Caco-2 (cell line): ENCODE measurements at regions not wholly inside any gene's neighbourhood (a gene's known extent, or its start where the extent isn't known, plus 50 kb on each side); places are given as distances from the start of the nearest gene placed in this dataset.

Source experiments
- BruUV-seq: library from RNA; stranded (reverse); fragments of 400-500 nt; replicated peaks from 2 replicates; lab custom pipeline; 2021; lab: Mats Ljungman, UMichigan
- CTCF ChIA-PET: fragments of 300-600 bp; sonication (Branson Sonifier 250); formaldehyde crosslinking; loops from one replicate; lab custom pipeline; 2022; ENCODE audit warnings: antibody characterized with exemption; lab: Charles Lee
- POLR2A ChIA-PET: fragments of 300-600 bp; sonication (Branson Sonifier 250); formaldehyde crosslinking; loops from one replicate; lab custom pipeline; 2022; ENCODE audit warnings: antibody characterized with exemption; lab: Charles Lee
- DNase-seq, 2 experiments: peaks; one replicate each; pipeline versions ENCODE4 v3.0.0 to v3.0.0-alpha.2; 2020 to 2022
- H3K27me3 ChIP-seq: replicated peaks from 2 replicates; pipeline ENCODE4 v1.6.0; 2011; ENCODE audit warnings: low read length; ENCODE audit not compliant: control insufficient read depth, insufficient read depth
- H3K36me3 ChIP-seq: 2 replicates; pipeline ENCODE4 v1.5.1; 2011; ENCODE audit warnings: low read length; ENCODE audit not compliant: control insufficient read depth, insufficient read depth
- H3K4me1 ChIP-seq: fragments of 250-450 bp; sonication (Bioruptor Pico); 2 replicates; pipeline ENCODE4 v1.5.1; 2020; ENCODE audit warnings: mild to moderate bottlenecking
- H3K4me3 ChIP-seq: 2 replicates; pipeline ENCODE4 v1.5.1; 2011; ENCODE audit warnings: low read depth, mild to moderate bottlenecking, control low read depth, low read length
- H3K9me3 ChIP-seq: fragments of 250-450 bp; sonication (Bioruptor Pico); 2 replicates; pipeline ENCODE4 v1.5.1; 2020; ENCODE audit warnings: mild to moderate bottlenecking, moderate library complexity
- H3K27ac Mint-ChIP-seq: one replicate; pipeline ENCODE4 v1.8.0; 2022; ENCODE audit warnings: mixed read lengths; ENCODE audit not compliant: unreplicated experiment
- H3K27me3 Mint-ChIP-seq: one replicate; pipeline ENCODE4 v1.8.0; 2022; ENCODE audit warnings: mixed read lengths; ENCODE audit not compliant: insufficient read depth, unreplicated experiment
- H3K36me3 Mint-ChIP-seq: one replicate; pipeline ENCODE4 v1.8.0; 2022; ENCODE audit warnings: mild to moderate bottlenecking, mixed read lengths; ENCODE audit not compliant: insufficient read depth, unreplicated experiment
- H3K4me1 Mint-ChIP-seq: one replicate; pipeline ENCODE4 v1.8.0; 2022; ENCODE audit warnings: low read depth, mixed read lengths; ENCODE audit not compliant: unreplicated experiment
- H3K4me3 Mint-ChIP-seq: one replicate; pipeline ENCODE4 v1.8.0; 2022; ENCODE audit warnings: mild to moderate bottlenecking, moderate library complexity, mixed read lengths; ENCODE audit not compliant: unreplicated experiment
- H3K9me3 Mint-ChIP-seq: one replicate; pipeline ENCODE4 v1.8.0; 2022; ENCODE audit warnings: mixed read lengths; ENCODE audit not compliant: unreplicated experiment
- intact Hi-C: fragments of 100-400 bp; cut with micrococcal nuclease; formaldehyde crosslinking; loops from one replicate; pipeline ENCODE4 v1.10.0; 2022; ENCODE audit not compliant: unreplicated experiment
- TF ChIP-seq, protein P1 (sequence below), 2 experiments: fragments of 200-600 bp in 1 of 2; IDR thresholded peaks; 1 replicate in 1 of 2; 2 replicates in 1 of 2; pipeline versions ENCODE4 v1.5.1 to v1.8.0; 2011 to 2022; ENCODE audit warnings: antibody characterized with exemption in 1 of 2, control low read depth in 1 of 2, inconsistent platforms in 1 of 2, low read depth in 1 of 2, low read length in 1 of 2, mild to moderate bottlenecking in 1 of 2, moderate library complexity in 1 of 2; ENCODE audit not compliant: insufficient read depth in 1 of 2, severe bottlenecking in 1 of 2, unreplicated experiment in 1 of 2

DNA sequence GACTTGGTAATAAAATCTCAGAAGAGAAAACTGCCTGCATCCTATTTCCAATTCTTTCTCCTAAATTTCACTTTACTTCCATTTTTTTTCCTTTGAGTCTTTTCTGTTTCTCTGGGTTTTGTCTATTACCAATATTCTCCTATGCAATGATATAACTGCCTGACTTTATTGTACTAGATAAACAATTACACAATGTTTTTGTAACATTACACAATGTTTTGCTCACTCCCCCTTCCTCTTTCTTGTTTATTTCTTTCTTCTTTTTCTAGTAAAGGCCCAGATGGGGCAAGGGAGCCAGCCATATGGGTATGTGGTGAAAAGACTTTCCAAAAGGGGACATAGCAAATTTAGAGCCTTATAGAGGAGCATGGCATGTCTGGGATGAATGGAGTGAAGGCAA lies 278.7 kb upstream of the PHYHIPL start:
- H3K9me3 ChIP-seq = 0 out of 2 replicates have a peak, but pooled peaks cover 6% of the 10 kb centered on the region
- ChIA-PET CTCF (no interaction called here), POLR2A (no interaction called here)
- H3K4me3 ChIP-seq = no peak overlapping the region
- no TSS peak for BruUV-seq
- no peaks in the 10 kb centered on the region for H3K36me3 ChIP-seq
- TF ChIP-seq, protein P1, sequence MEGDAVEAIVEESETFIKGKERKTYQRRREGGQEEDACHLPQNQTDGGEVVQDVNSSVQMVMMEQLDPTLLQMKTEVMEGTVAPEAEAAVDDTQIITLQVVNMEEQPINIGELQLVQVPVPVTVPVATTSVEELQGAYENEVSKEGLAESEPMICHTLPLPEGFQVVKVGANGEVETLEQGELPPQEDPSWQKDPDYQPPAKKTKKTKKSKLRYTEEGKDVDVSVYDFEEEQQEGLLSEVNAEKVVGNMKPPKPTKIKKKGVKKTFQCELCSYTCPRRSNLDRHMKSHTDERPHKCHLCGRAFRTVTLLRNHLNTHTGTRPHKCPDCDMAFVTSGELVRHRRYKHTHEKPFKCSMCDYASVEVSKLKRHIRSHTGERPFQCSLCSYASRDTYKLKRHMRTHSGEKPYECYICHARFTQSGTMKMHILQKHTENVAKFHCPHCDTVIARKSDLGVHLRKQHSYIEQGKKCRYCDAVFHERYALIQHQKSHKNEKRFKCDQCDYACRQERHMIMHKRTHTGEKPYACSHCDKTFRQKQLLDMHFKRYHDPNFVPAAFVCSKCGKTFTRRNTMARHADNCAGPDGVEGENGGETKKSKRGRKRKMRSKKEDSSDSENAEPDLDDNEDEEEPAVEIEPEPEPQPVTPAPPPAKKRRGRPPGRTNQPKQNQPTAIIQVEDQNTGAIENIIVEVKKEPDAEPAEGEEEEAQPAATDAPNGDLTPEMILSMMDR (IDR thresholded peaks at IDR 0.05; ENCODE audit: insufficient read depth in 1 of 2, low read depth in 1 of 2, low read length in 1 of 2, severe bottlenecking in 1 of 2, unreplicated experiment in 1 of 2) = no peak
- DNase-seq = no peak
- Mint-ChIP-seq H3K36me3 (peaks cover 6% of the 10 kb centered on the region), H3K4me3 (no peak overlapping the region), H3K27ac (no peak overlapping the region), H3K9me3 (peaks cover 2% of the 10 kb centered on the region), H3K27me3 (no peaks in the 10 kb centered on the region), H3K4me1 (peaks cover 13% of the 10 kb centered on the region)
- H3K27me3 ChIP-seq = no peaks in the 10 kb centered on the region
- intact Hi-C loops = no loop called here
- peaks cover 27% of the 10 kb centered on the region for H3K4me1 ChIP-seq

DNA sequence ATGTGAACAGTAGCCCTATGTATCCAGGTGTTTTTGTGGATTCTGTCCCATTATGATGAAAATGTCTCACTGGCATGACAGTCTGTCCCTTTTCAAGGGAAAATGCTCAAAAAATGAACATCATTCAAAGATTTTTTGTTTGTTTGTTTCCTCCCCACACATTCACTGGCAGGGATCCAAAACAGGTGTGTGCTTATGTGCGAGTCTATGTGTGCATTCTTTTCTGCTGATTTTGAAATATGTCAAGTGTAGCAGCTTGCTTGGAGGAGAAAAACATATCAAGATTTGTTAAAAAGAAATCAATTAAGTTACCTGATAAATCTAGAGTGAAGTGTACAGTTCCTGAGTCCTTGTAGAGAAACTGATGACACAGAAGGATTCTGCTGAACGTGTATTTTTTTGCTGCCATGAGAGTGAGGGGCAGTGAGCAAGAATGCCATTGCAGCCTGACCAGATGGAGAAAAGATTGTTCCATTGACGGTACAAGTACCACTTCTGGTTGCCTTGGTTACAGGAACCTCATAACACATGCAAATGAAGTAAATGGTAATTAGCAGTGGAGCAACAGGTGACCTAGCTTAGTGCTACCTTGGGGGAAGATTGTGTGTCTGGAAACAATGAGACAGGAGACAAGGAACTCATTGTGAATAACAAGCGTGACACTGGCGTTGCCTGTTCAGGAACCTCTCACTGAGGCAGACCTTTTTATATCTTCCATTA lies 277.4 kb upstream of the PHYHIPL start:
- H3K27ac Mint-ChIP-seq = no peak overlapping the region
- Histone ChIP-seq H3K4me1 (peaks cover 25% of the 10 kb centered on the region), H3K27me3 (no peaks in the 10 kb centered on the region), H3K4me3 (no peak overlapping the region), H3K9me3 (0 out of 2 replicates have a peak, but pooled peaks cover 8% of the 10 kb centered on the region), H3K36me3 (no peaks in the 10 kb centered on the region)
- peaks cover 13% of the 10 kb centered on the region for H3K4me1 Mint-ChIP-seq
- peaks cover 11% of the 10 kb centered on the region for H3K9me3 Mint-ChIP-seq
- peaks cover 6% of the 10 kb centered on the region for H3K36me3 Mint-ChIP-seq
- intact Hi-C loops = no loop called here
- POLR2A ChIA-PET = no interaction called here
- DNase-seq = no peak
- CTCF ChIA-PET = no interaction called here
- no peak overlapping the region for H3K4me3 Mint-ChIP-seq
- TF ChIP-seq, protein P1 (IDR thresholded peaks at IDR 0.05; ENCODE audit: insufficient read depth in 1 of 2, low read depth in 1 of 2, low read length in 1 of 2, severe bottlenecking in 1 of 2, unreplicated experiment in 1 of 2) = no peak
- H3K27me3 Mint-ChIP-seq = no peaks in the 10 kb centered on the region
- BruUV-seq = no TSS peak

DNA sequence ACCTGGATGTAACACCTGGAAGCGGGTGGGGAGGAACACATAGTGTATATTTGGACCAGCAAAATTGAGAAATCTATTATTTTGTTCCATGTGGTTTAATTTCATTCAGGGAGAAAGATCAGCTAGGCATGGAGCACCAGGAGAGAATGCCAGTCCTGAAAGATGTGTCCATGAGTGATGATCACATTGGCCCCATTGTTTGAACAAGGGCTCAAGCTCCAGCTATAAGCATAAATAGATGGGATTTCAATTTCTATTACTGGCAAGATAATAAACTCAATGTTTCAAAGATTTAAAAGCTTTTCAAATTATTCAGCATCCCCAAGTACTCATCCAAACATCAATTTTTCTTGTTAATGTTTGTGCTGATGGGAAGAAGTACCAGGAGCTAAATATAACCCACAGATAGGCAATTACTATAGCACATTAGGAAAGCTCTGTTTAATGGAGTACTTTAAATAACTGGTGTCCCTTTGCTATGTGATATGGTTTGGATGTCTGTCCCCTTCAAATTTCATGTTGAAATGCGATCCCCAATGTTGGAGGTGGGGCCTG lies 275.3 kb upstream of the PHYHIPL start:
- no TSS peak for BruUV-seq
- no peak for DNase-seq
- no peaks in the 10 kb centered on the region for H3K4me1 Mint-ChIP-seq
- H3K4me1 ChIP-seq = peaks cover 7% of the 10 kb centered on the region
- no peak overlapping the region for H3K27ac Mint-ChIP-seq
- POLR2A ChIA-PET = no interaction called here
- no peaks in the 10 kb centered on the region for H3K27me3 Mint-ChIP-seq
- CTCF ChIA-PET = no interaction called here
- intact Hi-C loops = no loop called here
- H3K36me3 ChIP-seq = no peaks in the 10 kb centered on the region
- no peak overlapping the region for H3K4me3 Mint-ChIP-seq
- H3K27me3 ChIP-seq = no peaks in the 10 kb centered on the region
- H3K9me3 Mint-ChIP-seq = peaks cover 11% of the 10 kb centered on the region
- TF ChIP-seq, protein P1 (IDR thresholded peaks at IDR 0.05; ENCODE audit: insufficient read depth in 1 of 2, low read depth in 1 of 2, low read length in 1 of 2, severe bottlenecking in 1 of 2, unreplicated experiment in 1 of 2) = no peak
- H3K9me3 ChIP-seq = 0 out of 2 replicates have a peak, but pooled peaks cover 8% of the 10 kb centered on the region
- H3K36me3 Mint-ChIP-seq = no peaks in the 10 kb centered on the region
- no peak overlapping the region for H3K4me3 ChIP-seq
